ENCODE measurements at regions not wholly inside any gene's neighbourhood (a gene's known extent, or its start where the extent isn't known, plus 50 kb on each side); places are given as distances from the start of the nearest gene placed in this dataset.
"Not testable (repeated sequence)": the region's sequence is repeated elsewhere in the genome, so short reads cannot be mapped to it uniquely, and the experiment has no call there.

- not testable (repeated sequence) for TF ChIP-seq CTCF (conservative IDR thresholded peaks at IDR 0.05); EZH2 (IDR thresholded peaks at IDR 0.05; ENCODE audit: low read depth)
These were observed 942.3 kb downstream of the TLE1 start for GRCh38 chr9:80747056-80747455.
